ENCODE measurements at regions not wholly inside any gene's neighbourhood (a gene's known extent, or its start where the extent isn't known, plus 50 kb on each side); places are given as distances from the start of the nearest gene placed in this dataset.

GRCh38 chr6:140228491-140228890, 854.0 kb upstream of the CITED2 start:
- TF ChIP-seq CTCF (IDR thresholded peaks at IDR 0.05; ENCODE audit: low read length) (no peak), EZH2phosphoT487 (IDR thresholded peaks at IDR 0.05; ENCODE audit: low read length) (no peak), EZH2 (optimal IDR thresholded peaks at IDR 0.05; ENCODE audit: low read depth, low read length) (no peak)
